Karpas-422 (cell line): ENCODE measurements at regions not wholly inside any gene's neighbourhood (a gene's known extent, or its start where the extent isn't known, plus 50 kb on each side); places are given as distances from the start of the nearest gene placed in this dataset.

ENCODE experiments used
- DNase-seq: peaks from one replicate; pipeline ENCODE4 v3.0.0-alpha.2; 2015
- H2AFZ ChIP-seq: fragments of 200-600 bp; sonication (generic); 2 replicates; pipeline ENCODE4 v1.6.1; 2014; ENCODE audit warnings: antibody characterized with exemption, low read length, mixed read lengths
- H3K27ac ChIP-seq: fragments of 200-600 bp; sonication (generic); 2 replicates; pipeline ENCODE4 v1.5.1; 2014; ENCODE audit warnings: mild to moderate bottlenecking, low read length, moderate library complexity
- H3K27me3 ChIP-seq: fragments of 200-600 bp; sonication (generic); 2 replicates; pipeline ENCODE4 v1.6.1; 2014; ENCODE audit warnings: low read length, mixed read lengths
- H3K36me3 ChIP-seq: fragments of 200-600 bp; sonication (generic); 2 replicates; pipeline ENCODE4 v1.6.1; 2014; ENCODE audit warnings: low read length, mixed read lengths; ENCODE audit not compliant: insufficient read depth
- H3K4me1 ChIP-seq: fragments of 200-600 bp; sonication (generic); 2 replicates; pipeline ENCODE4 v1.6.1; 2014; ENCODE audit warnings: mild to moderate bottlenecking, low read length, mixed read lengths
- H3K4me2 ChIP-seq: fragments of 200-600 bp; sonication (generic); 2 replicates; pipeline ENCODE4 v1.6.1; 2014; ENCODE audit warnings: low read length, low read depth, mild to moderate bottlenecking; ENCODE audit not compliant: poor library complexity, severe bottlenecking
- H3K4me3 ChIP-seq: fragments of 200-600 bp; sonication (generic); 2 replicates; pipeline ENCODE4 v1.5.1; 2014; ENCODE audit warnings: mild to moderate bottlenecking, antibody characterized with exemption, low read length, mixed read lengths
- H3K79me2 ChIP-seq: fragments of 200-600 bp; sonication (generic); 2 replicates; pipeline ENCODE4 v1.6.1; 2014; ENCODE audit warnings: mild to moderate bottlenecking, low read length, mixed read lengths
- H3K9ac ChIP-seq: fragments of 200-600 bp; sonication (generic); 2 replicates; pipeline ENCODE4 v1.6.0; 2014; ENCODE audit warnings: low read length
- H3K9me2 ChIP-seq: fragments of 200-600 bp; sonication (generic), shearing (Covaris generic); replicated peaks from 2 replicates; pipeline ENCODE4 v1.6.0; 2014; ENCODE audit warnings: mild to moderate bottlenecking, low read length, moderate library complexity; ENCODE audit not compliant: insufficient read depth
- H3K9me3 ChIP-seq: fragments of 300-700, 200-600 bp; sonication (generic); 2 replicates; pipeline ENCODE4 v1.6.1; 2014; ENCODE audit warnings: low read length, mixed read lengths
- H4K20me1 ChIP-seq: fragments of 200-600 bp; sonication (generic); 2 replicates; pipeline ENCODE4 v1.6.1; 2014; ENCODE audit warnings: mild to moderate bottlenecking, antibody characterized with exemption, low read length, low read depth; ENCODE audit not compliant: insufficient read depth

DNA sequence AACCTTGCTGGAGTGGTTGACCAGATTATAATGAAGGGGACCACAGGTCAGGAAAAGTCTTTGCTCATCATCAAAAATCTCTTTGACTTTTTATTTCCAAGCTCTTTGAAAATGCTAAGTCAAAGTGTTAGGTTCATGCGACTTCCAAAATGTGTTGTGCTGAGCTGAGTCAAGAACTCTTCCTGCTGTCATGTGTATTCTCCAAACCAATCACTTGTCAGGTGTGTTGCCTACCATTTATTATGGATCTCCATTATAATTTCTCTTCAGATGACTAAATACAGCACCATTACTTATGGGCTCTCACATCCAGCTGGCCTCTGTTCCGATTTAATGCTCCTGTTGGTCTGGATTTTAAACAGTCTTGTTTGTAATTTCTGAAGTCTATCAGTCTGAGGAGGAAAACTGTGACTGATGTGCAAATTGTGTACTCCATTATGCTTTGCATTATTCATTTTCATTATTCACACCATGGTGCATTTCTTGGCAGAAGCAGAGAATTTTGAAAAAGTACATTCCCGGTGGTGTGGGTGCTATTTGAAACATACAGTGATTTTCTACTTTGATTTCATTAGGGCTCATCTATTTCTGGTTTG, 562.5 kb downstream of the LMO7 start:
- H2AFZ ChIP-seq = no peak overlapping the region
- DNase-seq = no peak
- no peak overlapping the region for H3K27ac ChIP-seq
- no peaks in the 10 kb centered on the region for H3K9me2 ChIP-seq
- no peaks in the 10 kb centered on the region for H3K27me3 ChIP-seq
- no peak overlapping the region for H3K4me3 ChIP-seq
- no peak overlapping the region for H3K4me2 ChIP-seq
- no peaks in the 10 kb centered on the region for H3K36me3 ChIP-seq
- no peaks in the 10 kb centered on the region for H3K79me2 ChIP-seq
- no peak overlapping the region for H3K9ac ChIP-seq
- H3K4me1 ChIP-seq = no peaks in the 10 kb centered on the region
- H3K9me3 ChIP-seq = no peaks in the 10 kb centered on the region
- no peaks in the 10 kb centered on the region for H4K20me1 ChIP-seq

DNA sequence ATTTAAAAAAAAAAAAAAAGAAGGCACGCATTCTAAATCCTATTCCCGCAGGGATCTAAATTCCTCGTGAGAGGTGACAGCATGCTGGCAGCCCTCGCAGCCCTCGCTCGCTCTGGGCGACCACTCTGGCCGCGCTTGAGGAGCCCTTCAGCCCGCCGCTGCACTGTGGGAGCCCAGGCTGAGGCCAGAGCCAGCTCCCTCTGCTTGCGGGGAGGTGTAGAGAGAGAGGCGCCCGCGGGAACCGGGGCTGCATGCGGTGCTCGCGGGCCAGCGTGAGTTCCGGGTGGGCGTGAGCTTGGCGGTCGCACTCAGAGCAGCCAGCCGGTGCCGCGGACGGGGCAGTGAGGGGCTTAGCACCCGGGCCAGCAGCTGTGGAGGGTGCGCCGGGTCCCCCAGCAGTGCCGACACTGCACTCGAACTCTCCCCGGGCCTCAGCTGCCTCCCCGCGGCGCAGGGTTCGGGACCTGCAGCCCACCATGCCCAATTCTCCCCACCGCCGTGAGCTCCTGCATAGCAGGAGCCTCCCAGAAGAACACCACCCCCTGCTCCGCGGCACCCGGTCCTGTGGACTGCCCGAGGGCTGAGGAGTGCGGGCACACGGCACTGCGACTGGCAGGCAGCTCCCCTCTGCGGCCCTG, 553.9 kb downstream of the LMO7 start:
- no peak overlapping the region for H3K4me3 ChIP-seq
- H3K27ac ChIP-seq = no peak overlapping the region
- no peaks in the 10 kb centered on the region for H3K4me1 ChIP-seq
- H3K79me2 ChIP-seq = no peaks in the 10 kb centered on the region
- no peaks in the 10 kb centered on the region for H3K9me2 ChIP-seq
- no peaks in the 10 kb centered on the region for H3K9me3 ChIP-seq
- H2AFZ ChIP-seq = no peak overlapping the region
- H3K27me3 ChIP-seq = no peaks in the 10 kb centered on the region
- H3K36me3 ChIP-seq = no peaks in the 10 kb centered on the region
- no peak overlapping the region for H3K9ac ChIP-seq
- H3K4me2 ChIP-seq = no peak overlapping the region
- no peak for DNase-seq
- H4K20me1 ChIP-seq = no peaks in the 10 kb centered on the region

DNA sequence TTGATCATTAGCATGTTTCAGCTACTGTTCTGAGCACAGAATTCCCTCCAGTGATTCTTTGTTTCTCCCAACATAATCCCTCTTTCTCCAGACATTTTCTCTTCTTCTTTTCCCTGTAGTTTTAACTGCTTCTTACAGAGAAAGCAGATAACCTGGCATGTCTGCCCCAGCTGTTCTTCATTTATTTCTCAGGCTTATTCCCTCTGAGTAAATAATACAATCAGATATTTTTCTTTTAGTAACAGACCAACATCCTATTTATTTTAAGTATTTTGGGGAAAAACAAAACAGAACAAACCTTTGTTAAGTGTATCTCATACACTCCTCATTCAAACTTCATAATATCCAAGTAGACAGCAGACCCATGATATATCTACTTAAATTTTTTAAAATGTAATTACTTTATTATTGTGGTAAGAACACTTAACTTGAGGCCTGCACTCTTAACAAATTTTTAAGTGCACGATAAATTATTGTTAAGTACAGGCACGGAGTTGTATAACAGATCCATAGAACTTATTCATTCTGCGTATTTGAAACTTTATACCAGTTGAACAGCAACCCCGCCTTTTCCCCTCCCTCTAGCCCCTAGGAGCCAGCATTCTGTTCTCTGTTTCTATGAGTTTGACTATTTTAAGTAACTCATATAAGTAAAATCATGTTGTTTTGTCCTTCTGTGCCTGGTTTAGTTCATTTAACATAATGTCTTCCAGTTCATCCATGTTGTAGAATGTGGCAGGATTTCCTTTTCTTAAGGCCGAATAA, 540.0 kb downstream of the LMO7 start:
- H2AFZ ChIP-seq = no peak overlapping the region
- no peaks in the 10 kb centered on the region for H3K9me3 ChIP-seq
- H3K4me3 ChIP-seq = no peak overlapping the region
- no peaks in the 10 kb centered on the region for H3K79me2 ChIP-seq
- no peak overlapping the region for H3K27ac ChIP-seq
- H3K9ac ChIP-seq = no peak overlapping the region
- H3K4me1 ChIP-seq = no peaks in the 10 kb centered on the region
- no peak for DNase-seq
- H3K27me3 ChIP-seq = no peaks in the 10 kb centered on the region
- H3K36me3 ChIP-seq = no peaks in the 10 kb centered on the region
- H4K20me1 ChIP-seq = no peaks in the 10 kb centered on the region
- no peak overlapping the region for H3K4me2 ChIP-seq
- H3K9me2 ChIP-seq = no peaks in the 10 kb centered on the region

DNA sequence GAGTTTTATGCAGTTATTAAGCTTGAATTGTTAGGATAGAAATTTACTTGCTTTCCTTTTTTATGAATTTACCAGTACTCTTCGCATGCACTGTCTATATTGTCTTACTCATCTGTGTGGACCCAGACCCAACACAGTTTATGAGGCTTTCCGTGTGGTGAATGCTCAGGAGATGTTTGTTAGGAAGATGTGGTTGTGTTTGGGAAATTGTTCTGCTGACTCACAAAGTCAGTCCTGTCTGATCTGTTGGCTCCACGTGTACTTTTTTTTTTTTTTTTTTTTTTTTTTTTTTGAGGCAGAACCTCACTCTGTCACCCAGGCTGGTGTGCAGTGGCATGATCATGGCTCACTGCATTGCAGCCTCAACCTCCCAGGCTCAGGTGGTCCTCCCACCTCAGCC, 532.5 kb downstream of the LMO7 start:
- H3K9ac ChIP-seq = no peak overlapping the region
- H3K9me3 ChIP-seq = no peaks in the 10 kb centered on the region
- no peaks in the 10 kb centered on the region for H3K79me2 ChIP-seq
- no peaks in the 10 kb centered on the region for H3K27me3 ChIP-seq
- H4K20me1 ChIP-seq = no peaks in the 10 kb centered on the region
- H3K4me3 ChIP-seq = no peak overlapping the region
- no peak overlapping the region for H2AFZ ChIP-seq
- H3K4me1 ChIP-seq = no peaks in the 10 kb centered on the region
- H3K4me2 ChIP-seq = no peak overlapping the region
- no peaks in the 10 kb centered on the region for H3K9me2 ChIP-seq
- no peak overlapping the region for H3K27ac ChIP-seq
- no peaks in the 10 kb centered on the region for H3K36me3 ChIP-seq
- DNase-seq = no peak

DNA sequence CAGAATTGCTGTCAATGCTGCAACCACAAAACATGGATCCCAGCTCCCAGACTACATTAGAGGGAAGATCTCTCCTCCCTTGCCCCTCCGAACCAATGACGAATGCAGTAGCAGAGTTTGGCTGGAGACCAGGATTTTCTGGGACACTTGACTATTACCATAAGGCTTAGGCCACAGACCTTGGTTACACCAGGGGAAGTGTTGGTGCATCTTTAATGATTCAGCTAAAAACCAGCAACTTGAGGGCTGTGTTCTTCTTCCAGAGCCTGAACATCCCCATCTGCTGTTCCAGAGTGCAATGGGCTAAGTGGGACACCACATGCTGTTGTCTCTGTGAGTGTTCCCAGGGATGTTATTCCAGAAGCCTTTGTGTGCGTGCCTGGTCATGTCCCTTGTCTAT, 528.2 kb downstream of the LMO7 start:
- Histone ChIP-seq H3K9me2 (no peaks in the 10 kb centered on the region), H3K4me1 (no peaks in the 10 kb centered on the region), H2AFZ (no peak overlapping the region), H3K4me3 (no peak overlapping the region), H3K79me2 (no peaks in the 10 kb centered on the region), H4K20me1 (no peaks in the 10 kb centered on the region), H3K27ac (no peak overlapping the region), H3K9ac (no peak overlapping the region), H3K27me3 (no peaks in the 10 kb centered on the region), H3K36me3 (no peaks in the 10 kb centered on the region), H3K9me3 (no peaks in the 10 kb centered on the region), H3K4me2 (no peak overlapping the region)
- DNase-seq = no peak

DNA sequence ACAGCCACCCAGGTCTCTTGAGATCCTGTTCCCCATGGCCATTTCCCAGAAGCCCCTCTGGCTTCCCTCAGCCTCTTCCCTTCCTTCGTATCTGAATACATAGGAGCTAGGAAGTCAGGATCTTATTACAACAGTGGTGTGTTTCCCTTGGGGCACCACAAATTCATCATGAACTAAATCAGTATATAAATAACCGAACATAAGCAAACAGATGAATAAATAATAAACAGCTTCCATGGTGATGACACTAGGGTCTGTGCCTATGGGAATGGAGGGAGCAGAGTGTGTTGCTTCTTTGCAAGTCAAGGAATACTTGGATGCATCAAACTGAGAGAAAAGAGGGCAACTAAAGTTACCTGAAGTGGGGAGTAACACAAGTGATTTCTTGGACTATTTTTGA, 527.6 kb downstream of the LMO7 start:
- Histone ChIP-seq H4K20me1 (no peaks in the 10 kb centered on the region), H3K4me3 (no peak overlapping the region), H3K4me2 (no peak overlapping the region), H3K27me3 (no peaks in the 10 kb centered on the region), H3K9me2 (no peaks in the 10 kb centered on the region), H3K27ac (no peak overlapping the region), H3K4me1 (no peaks in the 10 kb centered on the region), H3K9me3 (no peaks in the 10 kb centered on the region), H3K9ac (no peak overlapping the region), H3K79me2 (no peaks in the 10 kb centered on the region), H2AFZ (no peak overlapping the region), H3K36me3 (no peaks in the 10 kb centered on the region)
- DNase-seq = no peak

DNA sequence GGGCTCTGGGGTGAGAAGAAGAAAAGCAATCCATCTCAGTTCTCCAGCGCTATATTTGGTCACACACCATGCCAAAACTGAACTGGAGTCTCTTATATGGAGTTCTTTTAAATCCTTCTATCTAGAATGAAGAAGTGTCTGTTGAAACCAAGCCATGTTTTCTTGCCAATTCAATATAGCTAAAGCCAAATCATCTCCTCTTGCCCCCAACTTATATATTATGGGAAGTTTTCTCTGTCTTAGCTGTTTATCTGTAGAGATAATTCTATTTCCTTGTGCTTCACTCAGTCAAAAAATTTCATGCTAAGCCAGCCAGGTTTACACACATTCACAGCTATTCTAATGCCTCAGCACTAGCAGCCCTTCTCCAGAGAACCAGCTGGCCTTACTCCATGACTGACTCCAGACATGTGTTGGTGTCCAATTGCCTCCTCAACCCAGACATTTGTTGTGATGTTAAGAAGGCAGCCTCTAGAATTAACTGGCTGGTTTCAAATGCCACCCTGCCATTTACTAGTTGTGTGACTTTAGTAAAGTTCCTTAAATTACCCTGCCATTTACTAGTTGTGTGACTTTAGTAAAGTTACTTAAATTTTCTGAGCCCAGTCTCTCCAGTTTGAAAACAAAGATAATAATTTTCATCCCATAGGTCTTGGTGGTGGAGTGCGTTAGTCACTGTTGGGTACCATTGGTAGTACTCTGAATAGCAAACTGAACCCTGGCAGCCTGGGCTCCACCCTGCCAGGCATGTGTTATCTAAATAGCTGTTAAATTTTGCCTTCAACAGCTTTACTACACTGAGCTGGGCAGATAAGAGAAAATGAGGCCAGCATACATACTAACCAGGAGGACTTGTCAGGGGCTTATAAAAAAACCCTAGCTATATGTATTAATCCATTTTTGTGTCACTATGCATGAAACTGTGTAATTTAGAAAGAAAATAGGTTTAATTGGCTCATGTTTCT, 525.1 kb downstream of the LMO7 start:
- H4K20me1 ChIP-seq = no peaks in the 10 kb centered on the region
- H3K9me3 ChIP-seq = no peaks in the 10 kb centered on the region
- no peak overlapping the region for H3K4me3 ChIP-seq
- no peaks in the 10 kb centered on the region for H3K4me1 ChIP-seq
- no peak overlapping the region for H2AFZ ChIP-seq
- H3K4me2 ChIP-seq = no peak overlapping the region
- no peak for DNase-seq
- no peak overlapping the region for H3K9ac ChIP-seq
- no peaks in the 10 kb centered on the region for H3K27me3 ChIP-seq
- no peaks in the 10 kb centered on the region for H3K36me3 ChIP-seq
- no peaks in the 10 kb centered on the region for H3K79me2 ChIP-seq
- H3K27ac ChIP-seq = no peak overlapping the region
- H3K9me2 ChIP-seq = no peaks in the 10 kb centered on the region

DNA sequence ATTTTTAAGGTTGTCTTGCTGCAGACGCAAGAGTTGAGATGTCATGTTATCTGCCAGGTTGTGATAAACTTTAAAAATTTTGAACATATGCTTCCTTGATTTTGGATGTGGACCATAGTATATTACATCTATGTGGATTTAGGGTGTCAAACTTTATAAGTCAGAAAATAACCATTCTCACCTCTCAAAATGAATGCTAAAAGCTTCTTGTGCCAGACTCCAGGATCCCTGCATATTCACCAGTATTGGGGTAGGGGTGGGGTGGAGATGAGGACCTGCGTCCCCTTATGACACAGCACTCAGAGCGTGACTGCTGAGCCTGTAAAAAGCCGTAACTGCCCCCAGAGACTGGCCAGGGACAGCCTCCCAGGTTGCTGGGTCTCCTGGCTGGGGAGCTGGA, 524.4 kb downstream of the LMO7 start:
- H4K20me1 ChIP-seq = no peaks in the 10 kb centered on the region
- H3K36me3 ChIP-seq = no peaks in the 10 kb centered on the region

More for the DNA sequence above, 524.4 kb downstream of the LMO7 start:
- H3K27me3 ChIP-seq = no peaks in the 10 kb centered on the region
- no peak overlapping the region for H2AFZ ChIP-seq
- DNase-seq = no peak
- no peaks in the 10 kb centered on the region for H3K4me1 ChIP-seq
- H3K4me3 ChIP-seq = no peak overlapping the region
- H3K9ac ChIP-seq = no peak overlapping the region
- no peaks in the 10 kb centered on the region for H3K9me3 ChIP-seq
- H3K4me2 ChIP-seq = no peak overlapping the region
- no peaks in the 10 kb centered on the region for H3K79me2 ChIP-seq
- no peaks in the 10 kb centered on the region for H3K9me2 ChIP-seq
- H3K27ac ChIP-seq = no peak overlapping the region
